Tibial nerve (tissue), 4 donors: ENCODE measurements at regions not wholly inside any gene's neighbourhood (a gene's known extent, or its start where the extent isn't known, plus 50 kb on each side); places are given as distances from the start of the nearest gene placed in this dataset.
"Not testable (repeated sequence)": the region's sequence is repeated elsewhere in the genome, so short reads cannot be mapped to it uniquely, and the experiment has no call there.

Experiments
- DNase-seq, 2 donors: peaks; one replicate each; pipeline ENCODE4 v3.0.0-alpha.2; 2019; ENCODE audit warnings: low spot score in 2 of 2
- H3K27ac ChIP-seq, 4 donors: fragments of 200-600 bp; sonication (generic) in 3 of 4; one replicate each; pipeline ENCODE4 v1.5.1; 2017 to 2019; ENCODE audit warnings: mild to moderate bottlenecking in 1 of 4
- H3K27me3 ChIP-seq, 2 donors: fragments of 200-600 bp; sonication (generic) in 1 of 2; one replicate each; pipeline versions ENCODE4 v1.5.1 to v1.6.0; 2017 to 2019
- H3K36me3 ChIP-seq, 3 donors: fragments of 200-600 bp; sonication (generic); one replicate each; pipeline ENCODE4 v1.5.1; 2018 to 2019
- H3K4me1 ChIP-seq, 4 donors: fragments of 200-600 bp; sonication (generic) in 3 of 4; one replicate each; pipeline ENCODE4 v1.5.1; 2017 to 2019
- H3K4me3 ChIP-seq, 4 donors: fragments of 200-600 bp; sonication (generic) in 3 of 4; one replicate each; pipeline ENCODE4 v1.5.1; 2017 to 2019; ENCODE audit warnings: mild to moderate bottlenecking in 1 of 4, moderate library complexity in 1 of 4
- H3K9me3 ChIP-seq, 4 donors: fragments of 200-600 bp; sonication (generic) in 3 of 4; one replicate each; pipeline ENCODE4 v1.5.1; 2017 to 2019
- CTCF ChIP-seq, 5 experiments: fragments of 200-600 bp in 3 of 5; fragments of 450-650 bp in 2 of 5; sonication (generic) in 3 of 5; IDR thresholded peaks; one replicate each; pipeline ENCODE4 v1.5.1; 2016 to 2019; ENCODE audit warnings: antibody characterized with exemption in 5 of 5, mild to moderate bottlenecking in 3 of 5, moderate library complexity in 2 of 5
- EP300 ChIP-seq, 2 donors: sonication (generic); formaldehyde crosslinking; IDR thresholded peaks; one replicate each; pipeline ENCODE4 v1.6.1; 2017; ENCODE audit warnings: antibody characterized with exemption in 2 of 2, mild to moderate bottlenecking in 1 of 2
- POLR2A ChIP-seq, 2 donors: fragments of 450-650 bp; IDR thresholded peaks; one replicate each; pipeline ENCODE4 v1.6.1; 2017; ENCODE audit warnings: antibody characterized with exemption in 2 of 2, mild to moderate bottlenecking in 2 of 2, moderate library complexity in 2 of 2
- WGBS, 2 donors: methylation state at CpG; one replicate each; pipeline ENCODE4 v1.1.5; 2018; 5-methylcytosine and 5-hydroxymethylcytosine counted together

GRCh38 chr1:96596226-96596922 lies 125.2 kb upstream of the PTBP2 start:
- Histone ChIP-seq H3K36me3 (no peaks in the 10 kb centered on the region), H3K4me3 (no peak overlapping the region), H3K27ac (no peak overlapping the region), H3K27me3 (no peaks in the 10 kb centered on the region), H3K9me3 (no peaks in the 10 kb centered on the region), H3K4me1 (peaks cover 0 to 10% (median 0%) of the 10 kb centered on the region in 4 donors)
- DNase-seq: no peak
- 67 to 70% methylated on average over 4 of the region's 4 CpGs for WGBS, 2 donors
- TF ChIP-seq CTCF (IDR thresholded peaks at IDR 0.05) (peak in 1 of 5 experiments; percentile 14), POLR2A (IDR thresholded peaks at IDR 0.05) (no peak)

DNA sequence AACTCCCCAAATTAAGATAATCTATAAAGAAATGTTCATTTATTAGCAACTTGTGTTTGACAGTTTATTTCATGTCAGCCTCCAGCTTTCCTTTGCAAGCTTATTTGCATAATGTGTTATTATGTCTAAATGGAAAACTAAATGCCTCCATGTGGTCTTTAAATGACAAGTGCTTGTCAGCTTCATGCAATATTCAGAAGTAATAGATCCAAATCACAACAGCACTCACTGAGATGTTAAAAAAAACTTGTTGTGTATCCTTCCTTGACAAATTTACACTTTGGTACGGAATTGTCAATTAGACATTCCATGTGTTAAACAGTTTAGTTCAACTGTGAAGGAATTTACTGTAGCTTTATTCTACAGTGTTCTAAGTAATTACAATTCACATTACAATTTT lies 124.4 kb upstream of the PTBP2 start:
- Histone ChIP-seq H3K4me1 (peaks cover 0 to 10% (median 0%) of the 10 kb centered on the region in 4 donors), H3K27me3 (no peaks in the 10 kb centered on the region), H3K9me3 (no peaks in the 10 kb centered on the region), H3K36me3 (no peaks in the 10 kb centered on the region), H3K4me3 (no peak overlapping the region), H3K27ac (no peak overlapping the region)
- TF ChIP-seq EP300 (IDR thresholded peaks at IDR 0.05) (no peak), CTCF (IDR thresholded peaks at IDR 0.05) (no peak), POLR2A (IDR thresholded peaks at IDR 0.05) (no peak)
- no peak for DNase-seq
- WGBS, 2 donors: 67 to 89% methylated on average over 1 of the region's 1 CpG

DNA sequence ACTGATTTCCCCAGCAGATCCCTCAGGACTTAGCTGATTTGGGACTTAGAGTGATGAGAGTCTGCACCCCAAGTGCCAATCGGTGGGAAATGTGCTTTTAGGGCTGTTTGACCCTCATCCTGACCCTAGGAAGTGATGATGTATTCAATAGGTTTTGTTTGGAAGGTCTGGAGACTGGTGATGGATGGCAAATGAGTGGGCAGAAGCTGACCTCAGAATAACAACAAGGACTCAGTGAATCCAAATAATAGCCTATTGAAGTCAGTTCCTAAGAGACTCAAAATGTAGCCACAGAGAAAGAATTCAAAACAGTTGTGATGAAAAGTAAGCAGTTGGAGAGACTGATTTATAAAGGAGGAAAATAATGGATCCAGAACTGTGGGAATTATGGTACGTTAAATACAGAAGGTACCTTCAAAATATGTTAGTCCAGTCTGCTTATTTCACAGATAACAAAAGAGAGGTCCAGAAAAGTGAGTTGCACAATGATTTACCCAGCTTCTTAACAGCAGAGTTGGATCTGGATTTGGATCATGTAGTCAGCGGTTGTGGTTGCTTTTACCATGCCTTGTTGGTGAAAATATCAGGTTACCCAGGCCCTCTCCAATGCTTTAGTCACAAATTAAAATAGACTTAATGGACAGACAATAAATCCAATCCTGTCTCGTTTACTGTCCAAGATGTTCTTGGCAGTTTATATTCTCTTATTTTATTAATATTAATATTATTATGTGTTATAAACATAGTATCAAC lies 123.0 kb upstream of the PTBP2 start:
- Histone ChIP-seq H3K27ac (peak overlapping the region in 1 of 4 donors; percentile 15), H3K36me3 (no peaks in the 10 kb centered on the region), H3K27me3 (no peaks in the 10 kb centered on the region), H3K4me3 (no peak overlapping the region), H3K4me1 (peaks cover 0 to 10% (median 0%) of the 10 kb centered on the region in 4 donors), H3K9me3 (no peaks in the 10 kb centered on the region)
- 37 to 39% methylated on average over 4 of the region's 4 CpGs for WGBS, 2 donors
- TF ChIP-seq EP300 (IDR thresholded peaks at IDR 0.05): no peak
- TF ChIP-seq POLR2A (IDR thresholded peaks at IDR 0.05): no peak
- TF ChIP-seq CTCF (IDR thresholded peaks at IDR 0.05): no peak
- DNase-seq: no peak

DNA sequence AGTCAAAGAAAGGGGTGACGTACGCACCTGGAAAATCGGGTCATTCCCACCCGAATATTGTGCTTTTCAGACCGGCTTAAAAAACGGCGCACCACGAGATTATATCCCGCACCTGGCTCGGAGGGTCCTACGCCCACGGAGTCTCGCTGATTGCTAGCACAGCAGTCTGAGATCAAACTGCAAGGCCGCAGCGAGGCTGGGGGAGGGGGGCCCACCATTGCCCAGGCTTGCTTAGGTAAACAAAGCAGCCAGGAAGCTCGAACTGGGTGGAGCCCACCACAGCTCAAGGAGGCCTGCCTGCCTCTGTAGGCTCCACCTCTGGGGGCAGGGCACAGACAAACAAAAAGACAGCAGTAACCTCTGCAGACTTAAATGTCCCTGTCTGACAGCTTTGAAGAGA lies 117.0 kb upstream of the PTBP2 start:
- not testable (repeated sequence) for H3K9me3 ChIP-seq, H3K36me3 ChIP-seq, H3K27ac ChIP-seq, H3K27me3 ChIP-seq, DNase-seq, H3K4me1 ChIP-seq, H3K4me3 ChIP-seq
- 93 to 97% methylated on average over 15 of the region's 16 CpGs for WGBS, 2 donors

GRCh38 chr1:96617375-96617774 lies 104.2 kb upstream of the PTBP2 start:
- not testable (repeated sequence) for H3K4me3 ChIP-seq, H3K4me1 ChIP-seq, H3K36me3 ChIP-seq, H3K27me3 ChIP-seq, DNase-seq, H3K27ac ChIP-seq
- H3K9me3 ChIP-seq: peaks cover 0 to 12% (median 0%) of the 10 kb centered on the region in 4 donors
- WGBS, 2 donors: 92 to 94% methylated on average over 3 to 5 of the region's 5 CpGs

GRCh38 chr1:96632045-96632664 lies 89.4 kb upstream of the PTBP2 start:
- 81 to 97% methylated on average over 1 of the region's 1 CpG for WGBS, 2 donors
- DNase-seq: no peak
- Histone ChIP-seq H3K36me3 (no peaks in the 10 kb centered on the region), H3K27me3 (no peaks in the 10 kb centered on the region), H3K9me3 (no peaks in the 10 kb centered on the region), H3K27ac (no peak overlapping the region), H3K4me1 (no peaks in the 10 kb centered on the region), H3K4me3 (no peak overlapping the region)
- TF ChIP-seq CTCF (IDR thresholded peaks at IDR 0.05) (no peak), POLR2A (IDR thresholded peaks at IDR 0.05) (no peak), EP300 (IDR thresholded peaks at IDR 0.05) (no peak)
